ENCODE measurements at regions not wholly inside any gene's neighbourhood (a gene's known extent, or its start where the extent isn't known, plus 50 kb on each side); places are given as distances from the start of the nearest gene placed in this dataset.
A peak's percentile ranks its signal among the peaks of the same experiment; 100 is the strongest.

DNA sequence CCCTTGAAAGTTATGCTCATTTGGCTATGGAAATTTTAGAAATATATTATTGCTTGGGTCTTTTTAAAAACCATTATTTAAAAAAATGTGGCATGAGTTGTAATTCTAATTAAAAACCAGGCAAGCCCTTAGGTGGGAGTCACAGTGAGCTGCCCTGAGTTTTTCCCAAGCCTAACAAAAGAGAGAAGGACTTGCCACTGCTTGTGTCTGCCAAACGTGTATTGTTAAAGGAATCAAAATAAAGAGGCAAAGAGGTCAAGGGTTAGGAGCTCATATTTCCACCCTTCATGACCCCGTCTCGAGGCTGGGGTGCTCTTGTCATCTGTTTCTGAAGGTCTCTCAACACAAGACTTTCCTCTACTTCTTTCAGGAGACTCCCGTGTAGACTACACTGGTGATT is 321.1 kb downstream of the ZIC1 start:
- Histone ChIP-seq H3K27ac (ENCODE audit: low read depth in 2 of 2, low read length in 2 of 2) (no peak overlapping the region), H3K9me3 (ENCODE audit: control insufficient read depth in 2 of 3, insufficient read depth in 1 of 3, low read length in 3 of 3) (no peaks in the 10 kb centered on the region), H3K9ac (ENCODE audit: low read length in 3 of 3) (no peak overlapping the region), H3K36me3 (ENCODE audit: control insufficient read depth in 2 of 3, insufficient read depth in 3 of 3, low read length in 3 of 3) (no peaks in the 10 kb centered on the region), H3K4me3 (ENCODE audit: low read length in 3 of 3) (no peak overlapping the region), H3K4me1 (ENCODE audit: control insufficient read depth in 2 of 3, insufficient read depth in 2 of 3, low read depth in 1 of 3, low read length in 3 of 3) (no peaks in the 10 kb centered on the region), H3K27me3 (ENCODE audit: control insufficient read depth, insufficient read depth, low read length) (no peaks in the 10 kb centered on the region)
- DNase-seq (peak in 2 of 5 donors; percentile 33 to 40), FAIRE-seq (no peak)
- TF ChIP-seq CTCF (IDR thresholded peaks at IDR 0.05; ENCODE audit: borderline replicate concordance, extremely low read depth, insufficient read depth) = no peak
- intact Hi-C loops (cut with DNase I) = no loop called here

DNA sequence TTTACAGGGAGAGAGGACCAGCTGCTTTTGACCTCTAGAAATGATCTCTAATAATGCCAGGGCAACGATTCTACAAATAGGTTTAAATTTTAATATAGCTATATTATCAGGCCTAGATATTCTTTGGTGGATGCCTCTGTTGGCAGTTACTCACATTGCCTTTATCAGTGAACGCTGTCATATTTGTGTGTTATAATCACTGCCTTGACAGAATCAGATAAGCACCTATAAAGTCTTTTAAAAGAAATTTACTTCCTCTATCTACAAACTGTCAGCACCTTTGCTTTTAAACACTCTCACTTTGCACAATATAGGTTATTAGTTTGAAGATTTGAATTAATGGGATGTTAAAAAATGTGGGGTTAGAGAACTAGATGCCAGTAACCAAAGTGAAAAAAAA is 324.1 kb downstream of the ZIC1 start:
- intact Hi-C loops (cut with DNase I) = no loop called here
- no peak overlapping the region for H3K27ac ChIP-seq (ENCODE audit: low read depth in 2 of 2, low read length in 2 of 2)
- H3K4me3 ChIP-seq (ENCODE audit: low read length in 3 of 3) = no peak overlapping the region
- DNase-seq (no peak), FAIRE-seq (no peak)
- no peak for TF ChIP-seq CTCF (IDR thresholded peaks at IDR 0.05; ENCODE audit: borderline replicate concordance, extremely low read depth, insufficient read depth)
- H3K9ac ChIP-seq (ENCODE audit: low read length in 3 of 3) = no peak overlapping the region
- H3K36me3 ChIP-seq (ENCODE audit: control insufficient read depth in 2 of 3, insufficient read depth in 3 of 3, low read length in 3 of 3) = no peaks in the 10 kb centered on the region
- H3K4me1 ChIP-seq (ENCODE audit: control insufficient read depth in 2 of 3, insufficient read depth in 2 of 3, low read depth in 1 of 3, low read length in 3 of 3) = no peaks in the 10 kb centered on the region
- H3K27me3 ChIP-seq (ENCODE audit: control insufficient read depth, insufficient read depth, low read length) = no peaks in the 10 kb centered on the region
- no peaks in the 10 kb centered on the region for H3K9me3 ChIP-seq (ENCODE audit: control insufficient read depth in 2 of 3, insufficient read depth in 1 of 3, low read length in 3 of 3)

GRCh38 chr3:147735616-147736015 is 326.5 kb downstream of the ZIC1 start:
- Histone ChIP-seq H3K36me3 (ENCODE audit: control insufficient read depth in 2 of 3, insufficient read depth in 3 of 3, low read length in 3 of 3) (no peaks in the 10 kb centered on the region), H3K4me3 (ENCODE audit: low read length in 3 of 3) (no peak overlapping the region), H3K9me3 (ENCODE audit: control insufficient read depth in 2 of 3, insufficient read depth in 1 of 3, low read length in 3 of 3) (no peaks in the 10 kb centered on the region), H3K4me1 (ENCODE audit: control insufficient read depth in 2 of 3, insufficient read depth in 2 of 3, low read depth in 1 of 3, low read length in 3 of 3) (no peaks in the 10 kb centered on the region), H3K9ac (ENCODE audit: low read length in 3 of 3) (no peak overlapping the region), H3K27me3 (ENCODE audit: control insufficient read depth, insufficient read depth, low read length) (no peaks in the 10 kb centered on the region), H3K27ac (ENCODE audit: low read depth in 2 of 2, low read length in 2 of 2) (no peak overlapping the region)
- TF ChIP-seq CTCF (IDR thresholded peaks at IDR 0.05; ENCODE audit: borderline replicate concordance, extremely low read depth, insufficient read depth) = no peak
- DNase-seq = no peak
- no peak for FAIRE-seq
- intact Hi-C loops (cut with DNase I) = no loop called here

DNA sequence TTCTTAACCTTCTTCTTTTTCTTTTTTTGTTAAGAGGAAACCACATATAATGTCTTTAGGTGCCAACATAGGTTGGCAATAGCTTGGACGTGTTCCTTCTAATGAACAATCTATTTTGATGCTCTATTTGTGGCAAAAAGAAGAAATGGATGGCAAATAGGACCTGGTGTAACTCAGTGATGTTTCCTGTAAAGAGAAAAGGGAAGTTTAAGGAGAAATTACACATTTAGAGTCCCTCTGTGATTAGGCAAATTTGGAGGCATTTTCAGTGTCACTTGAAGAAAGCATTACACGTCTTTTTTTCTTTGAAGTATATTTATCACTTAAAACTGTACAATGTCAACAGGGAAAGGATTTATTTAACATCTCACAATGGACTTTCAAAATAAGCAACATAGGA is 327.1 kb downstream of the ZIC1 start:
- TF ChIP-seq CTCF (IDR thresholded peaks at IDR 0.05; ENCODE audit: borderline replicate concordance, extremely low read depth, insufficient read depth) = no peak
- no peaks in the 10 kb centered on the region for H3K4me1 ChIP-seq (ENCODE audit: control insufficient read depth in 2 of 3, insufficient read depth in 2 of 3, low read depth in 1 of 3, low read length in 3 of 3)
- no peak for FAIRE-seq
- no peaks in the 10 kb centered on the region for H3K36me3 ChIP-seq (ENCODE audit: control insufficient read depth in 2 of 3, insufficient read depth in 3 of 3, low read length in 3 of 3)
- H3K4me3 ChIP-seq (ENCODE audit: low read length in 3 of 3) = no peak overlapping the region
- DNase-seq = no peak
- H3K27me3 ChIP-seq (ENCODE audit: control insufficient read depth, insufficient read depth, low read length) = no peaks in the 10 kb centered on the region
- intact Hi-C loops (cut with DNase I) = no loop called here
- H3K9ac ChIP-seq (ENCODE audit: low read length in 3 of 3) = no peak overlapping the region
- no peak overlapping the region for H3K27ac ChIP-seq (ENCODE audit: low read depth in 2 of 2, low read length in 2 of 2)
- no peaks in the 10 kb centered on the region for H3K9me3 ChIP-seq (ENCODE audit: control insufficient read depth in 2 of 3, insufficient read depth in 1 of 3, low read length in 3 of 3)
